KMS-11 (cell line): ENCODE measurements at regions not wholly inside any gene's neighbourhood (a gene's known extent, or its start where the extent isn't known, plus 50 kb on each side); places are given as distances from the start of the nearest gene placed in this dataset.

Source experiments
- H2AFZ ChIP-seq: fragments of 200-600 bp; sonication (generic); 2 replicates; pipeline ENCODE4 v1.6.1; 2016; ENCODE audit warnings: antibody characterized with exemption, mixed run types, low read depth
- H3K27ac ChIP-seq: fragments of 200-600 bp; sonication (generic); 2 replicates; pipeline ENCODE4 v1.6.1; 2016; ENCODE audit warnings: mild to moderate bottlenecking, mixed run types
- H3K27me3 ChIP-seq: fragments of 200-600 bp; sonication (generic); 2 replicates; pipeline ENCODE4 v1.6.1; 2017; ENCODE audit warnings: mild to moderate bottlenecking, low read depth, mixed run types, moderate library complexity; ENCODE audit not compliant: insufficient read depth
- H3K36me3 ChIP-seq: fragments of 200-600 bp; sonication (generic); 2 replicates; pipeline ENCODE4 v1.6.1; 2017; ENCODE audit warnings: mild to moderate bottlenecking, mixed run types; ENCODE audit not compliant: insufficient read depth
- H3K4me1 ChIP-seq: fragments of 200-600 bp; sonication (generic); 2 replicates; pipeline ENCODE4 v1.6.1; 2016; ENCODE audit warnings: mild to moderate bottlenecking, low read depth, mixed run types; ENCODE audit not compliant: poor library complexity, severe bottlenecking
- H3K4me2 ChIP-seq: fragments of 200-600 bp; sonication (generic); 2 replicates; pipeline ENCODE4 v1.7.0; 2016; ENCODE audit warnings: mild to moderate bottlenecking, mixed run types
- H3K4me3 ChIP-seq: fragments of 200-600 bp; sonication (generic); IDR thresholded peaks from 2 replicates; pipeline ENCODE4 v1.6.1; 2017; ENCODE audit warnings: low read depth, low read length, mixed read lengths; ENCODE audit not compliant: insufficient read depth
- H3K79me2 ChIP-seq: fragments of 200-600 bp; sonication (generic); 2 replicates; pipeline ENCODE4 v1.6.1; 2016; ENCODE audit warnings: low read depth, mixed run types; ENCODE audit not compliant: insufficient read depth
- H3K9ac ChIP-seq: fragments of 200-600 bp; sonication (generic); 2 replicates; pipeline ENCODE4 v1.6.1; 2016; ENCODE audit warnings: mild to moderate bottlenecking, mixed run types
- H4K20me1 ChIP-seq: fragments of 200-600 bp; sonication (generic); 2 replicates; pipeline ENCODE4 v1.6.1; 2016; ENCODE audit warnings: mild to moderate bottlenecking, mixed run types; ENCODE audit not compliant: insufficient read depth
- CTCF ChIP-seq: fragments of 200-600 bp; sonication (generic); conservative IDR thresholded peaks from 2 replicates; pipeline ENCODE4 v1.6.1; 2017; ENCODE audit warnings: low read depth, mild to moderate bottlenecking, antibody characterized with exemption, low read length, moderate library complexity, mixed read lengths

DNA sequence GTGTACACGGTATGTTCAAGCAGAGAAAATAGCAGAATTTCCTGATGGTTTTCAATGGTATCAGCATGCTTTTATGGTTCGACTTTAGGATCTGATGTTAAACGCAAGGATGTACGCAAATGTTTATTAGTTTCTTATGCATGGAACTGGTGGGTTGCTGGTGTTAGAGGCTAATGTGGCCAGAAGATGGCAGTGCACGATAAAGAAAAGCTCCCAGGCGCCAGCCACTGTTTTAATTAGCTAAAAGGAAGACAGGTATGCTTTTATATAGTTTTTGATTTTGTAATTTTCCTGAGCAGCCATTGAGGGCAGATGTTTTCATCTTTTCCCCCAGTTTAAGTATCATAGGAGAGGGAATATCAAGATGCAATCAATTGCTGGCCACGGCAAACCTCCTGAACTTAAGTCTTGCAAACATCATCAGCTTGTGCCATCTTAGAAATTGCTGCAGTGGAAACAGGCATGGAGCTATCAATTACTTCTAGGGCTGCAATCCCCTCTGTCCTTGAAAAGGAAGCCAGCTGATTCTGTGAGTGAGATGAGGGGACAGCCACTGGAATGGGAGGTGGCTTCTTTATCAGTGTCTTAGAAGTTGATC lies 648.5 kb upstream of the RBFOX1 start:
- no peak overlapping the region for H3K4me3 ChIP-seq
- H3K36me3 ChIP-seq: no peaks in the 10 kb centered on the region
- H2AFZ ChIP-seq: 0 out of 2 replicates have a peak overlapping the region, but pooled peaks have one; percentile 0
- no peak overlapping the region for H3K4me2 ChIP-seq
- H3K4me1 ChIP-seq: no peaks in the 10 kb centered on the region
- H4K20me1 ChIP-seq: no peaks in the 10 kb centered on the region
- no peak overlapping the region for H3K27ac ChIP-seq
- no peaks in the 10 kb centered on the region for H3K27me3 ChIP-seq
- TF ChIP-seq CTCF: peak; percentile 75
- H3K79me2 ChIP-seq: no peaks in the 10 kb centered on the region
- no peak overlapping the region for H3K9ac ChIP-seq

- no peak overlapping the region for H2AFZ ChIP-seq
- no peak overlapping the region for H3K27ac ChIP-seq
- no peaks in the 10 kb centered on the region for H3K36me3 ChIP-seq
- H3K27me3 ChIP-seq: no peaks in the 10 kb centered on the region
- H3K79me2 ChIP-seq: no peaks in the 10 kb centered on the region
- H3K4me3 ChIP-seq: no peak overlapping the region
- H4K20me1 ChIP-seq: no peaks in the 10 kb centered on the region
- no peak overlapping the region for H3K9ac ChIP-seq
- H3K4me1 ChIP-seq: no peaks in the 10 kb centered on the region
- peak; percentile 83 for TF ChIP-seq CTCF
- no peak overlapping the region for H3K4me2 ChIP-seq
These were observed 650.4 kb upstream of the RBFOX1 start for GRCh38 chr16:6682142-6682811.

DNA sequence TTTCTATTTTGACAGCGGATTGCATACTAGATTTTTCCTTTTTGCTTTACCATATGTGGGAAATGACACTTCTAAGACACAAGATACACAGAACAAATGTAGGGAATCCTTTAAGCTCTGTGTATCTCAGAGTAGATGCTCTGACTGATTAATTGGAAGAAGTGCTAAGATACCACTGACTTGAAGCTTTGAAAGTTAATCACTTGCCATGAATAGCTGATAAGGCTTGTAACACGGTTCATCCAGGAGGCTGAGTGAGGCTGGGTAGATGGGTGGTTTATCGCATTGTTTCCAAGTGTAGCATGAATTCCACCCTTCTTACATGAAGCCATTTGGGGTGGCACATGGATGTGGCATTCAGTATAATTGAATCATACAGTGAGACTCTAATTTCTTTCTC lies 654.1 kb upstream of the RBFOX1 start:
- Histone ChIP-seq H3K79me2 (no peaks in the 10 kb centered on the region), H2AFZ (no peak overlapping the region), H3K9ac (no peak overlapping the region), H3K4me2 (no peak overlapping the region), H3K4me3 (no peak overlapping the region), H3K27ac (no peak overlapping the region), H3K4me1 (no peaks in the 10 kb centered on the region), H4K20me1 (no peaks in the 10 kb centered on the region), H3K36me3 (no peaks in the 10 kb centered on the region), H3K27me3 (no peaks in the 10 kb centered on the region)
- no peak for TF ChIP-seq CTCF

DNA sequence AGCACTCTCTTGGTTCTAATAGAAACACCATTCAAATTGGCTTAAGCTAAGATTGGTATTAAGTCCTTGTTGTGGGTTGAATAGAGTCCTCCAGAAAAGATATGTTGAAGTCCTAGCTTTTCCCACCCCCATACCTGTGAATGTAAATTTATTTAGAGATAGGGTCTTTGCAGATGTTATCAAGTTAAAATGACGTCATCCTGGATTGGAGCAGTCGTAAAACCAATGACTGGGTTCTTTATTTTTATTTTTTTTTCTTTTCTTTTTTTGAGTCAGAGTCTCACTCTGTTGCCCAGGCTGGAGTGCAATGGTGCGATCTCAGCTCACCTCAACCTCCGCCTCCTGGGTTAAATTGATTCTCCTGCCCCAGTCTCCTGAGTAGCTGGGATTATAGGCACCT lies 658.6 kb upstream of the RBFOX1 start:
- no peaks in the 10 kb centered on the region for H3K79me2 ChIP-seq
- H3K27ac ChIP-seq: no peak overlapping the region
- no peak for TF ChIP-seq CTCF
- no peaks in the 10 kb centered on the region for H3K27me3 ChIP-seq
- no peaks in the 10 kb centered on the region for H3K36me3 ChIP-seq
- no peak overlapping the region for H3K4me3 ChIP-seq
- no peak overlapping the region for H2AFZ ChIP-seq
- no peaks in the 10 kb centered on the region for H3K4me1 ChIP-seq
- no peak overlapping the region for H3K4me2 ChIP-seq
- H3K9ac ChIP-seq: no peak overlapping the region
- H4K20me1 ChIP-seq: no peaks in the 10 kb centered on the region
